GM19328 (cell line): ENCODE measurements at regions not wholly inside any gene's neighbourhood (a gene's known extent, or its start where the extent isn't known, plus 50 kb on each side); places are given as distances from the start of the nearest gene placed in this dataset.

Source experiments
- ATAC-seq: cut with Tn5 transposase; IDR thresholded peaks from one replicate; pipeline ENCODE4 v1.9.1; 2021; ENCODE audit warnings: mild to moderate bottlenecking, moderate library complexity; ENCODE audit not compliant: unreplicated experiment

- no peak for ATAC-seq
Measured at GRCh38 chr12:89948271-89949175, 239.9 kb upstream of the ATP2B1 start.

DNA sequence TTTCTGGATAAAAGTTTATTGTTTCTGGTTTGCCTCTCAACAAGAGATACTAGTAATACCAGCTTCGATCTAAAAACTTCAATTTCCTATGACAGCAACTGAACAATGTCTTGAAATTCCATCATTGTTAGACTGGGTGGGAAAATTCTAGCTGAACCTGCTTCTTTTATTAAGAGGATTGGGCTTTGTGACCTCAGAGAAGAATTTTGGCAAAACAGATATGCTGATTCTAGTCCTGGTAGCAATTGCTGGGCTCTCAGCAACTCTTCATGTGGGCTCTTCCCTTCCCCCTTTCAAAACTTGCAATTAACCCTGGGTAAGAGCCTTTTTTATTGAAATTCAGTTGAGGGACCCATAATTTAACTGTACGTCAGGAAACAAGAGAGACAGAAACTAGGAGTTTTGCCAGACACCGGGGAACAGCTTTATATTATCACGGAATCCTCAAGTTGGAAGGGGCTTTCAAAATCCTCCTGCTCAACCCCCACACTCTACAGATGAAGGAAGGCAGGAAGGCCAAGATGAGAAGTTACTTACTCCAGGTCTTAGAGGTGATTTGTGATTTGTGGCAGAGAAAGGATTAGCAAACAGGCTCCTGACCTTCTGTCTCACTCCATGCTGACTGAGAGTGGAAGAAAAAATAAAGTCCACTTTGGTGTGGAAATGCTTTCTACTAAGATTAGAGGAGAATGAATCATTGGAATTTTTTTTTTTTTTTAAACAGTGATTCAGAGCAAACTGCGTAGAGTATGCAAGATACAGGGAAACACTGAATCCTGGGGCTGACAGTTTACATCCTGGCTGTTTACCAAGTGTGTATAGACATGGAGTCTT, 239.0 kb upstream of the ATP2B1 start:
- no peak for ATAC-seq

GRCh38 chr12:89946518-89947135, 238.0 kb upstream of the ATP2B1 start:
- no peak for ATAC-seq

DNA sequence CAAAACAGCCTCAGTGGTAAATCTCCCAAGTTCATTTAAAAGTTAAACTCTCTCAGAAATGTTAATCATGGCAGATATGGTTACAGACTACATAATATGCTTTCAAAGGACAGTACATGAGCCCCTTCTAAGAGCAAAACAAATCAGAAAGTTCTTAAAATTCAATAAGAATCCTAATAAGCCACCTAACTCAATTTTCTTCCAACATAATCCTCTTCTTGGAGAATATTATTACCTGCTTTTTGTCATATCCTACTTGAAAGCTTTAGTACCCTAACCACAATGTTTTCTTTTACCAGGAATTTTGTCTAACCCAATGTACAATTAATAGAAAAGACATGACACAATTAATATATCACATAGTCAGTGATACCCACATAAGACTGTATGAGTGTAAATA, 236.5 kb upstream of the ATP2B1 start:
- no peak for ATAC-seq

DNA sequence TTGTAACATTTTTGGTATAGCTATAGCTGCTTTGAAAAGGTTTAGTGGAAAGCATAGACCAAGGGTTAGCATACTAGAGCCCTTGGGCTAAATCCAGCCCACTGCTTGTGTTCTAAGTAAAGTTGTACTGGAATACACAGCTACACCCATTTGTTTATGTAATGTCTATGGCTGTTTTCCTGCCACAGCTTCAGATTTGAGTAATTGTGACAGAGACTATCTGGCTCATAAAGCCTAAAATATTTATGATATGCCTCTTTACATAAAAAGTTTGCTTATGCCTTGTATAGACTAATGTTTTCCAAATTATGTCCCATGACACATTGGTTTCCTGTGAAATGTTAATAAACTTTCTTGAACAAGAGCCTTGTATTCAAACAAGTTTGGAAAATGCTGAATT, 234.8 kb upstream of the ATP2B1 start:
- no peak for ATAC-seq

DNA sequence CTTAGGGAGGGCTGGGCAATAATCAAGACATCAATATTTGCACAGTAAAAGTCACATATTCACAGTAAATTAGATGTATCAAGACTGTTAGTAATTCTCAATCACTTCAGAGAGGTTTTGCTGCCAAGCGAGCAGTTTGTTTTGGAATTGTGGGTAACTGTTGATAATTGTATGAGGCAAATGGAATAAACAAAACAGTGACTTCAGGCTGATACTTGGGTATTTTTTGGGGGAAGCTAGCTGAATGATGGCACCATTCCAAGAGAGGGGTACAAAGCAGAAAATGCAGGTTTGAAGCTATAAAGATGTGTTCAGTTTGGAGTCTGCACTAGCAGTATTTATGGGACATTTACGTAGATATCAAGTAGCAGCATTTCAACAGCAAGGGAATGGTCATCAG, 232.8 kb upstream of the ATP2B1 start:
- no peak for ATAC-seq

GRCh38 chr12:89939522-89940215, 231.0 kb upstream of the ATP2B1 start:
- no peak for ATAC-seq

- ATAC-seq, result no peak
Measured at GRCh38 chr12:89936631-89937030, 228.0 kb upstream of the ATP2B1 start.

DNA sequence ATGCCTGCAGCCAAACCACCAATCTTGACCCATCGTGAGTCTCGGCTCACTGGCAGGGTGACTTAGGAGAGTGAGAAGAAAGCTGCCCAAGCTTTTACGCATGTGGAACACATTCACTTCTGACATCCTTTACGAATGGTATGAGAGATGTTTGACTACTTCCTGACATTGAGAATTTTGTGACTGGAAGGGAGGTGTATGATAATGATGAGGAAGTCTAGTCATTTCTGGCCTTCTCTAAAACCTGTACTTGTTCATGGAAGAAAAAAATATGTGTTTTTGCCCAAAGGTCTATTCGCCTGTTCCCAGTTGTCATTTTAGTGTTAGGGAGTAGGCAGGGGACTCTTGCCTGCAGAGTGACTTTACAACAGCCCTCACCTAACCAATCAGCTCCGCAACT, 227.2 kb upstream of the ATP2B1 start:
- peak; percentile 76 for ATAC-seq

DNA sequence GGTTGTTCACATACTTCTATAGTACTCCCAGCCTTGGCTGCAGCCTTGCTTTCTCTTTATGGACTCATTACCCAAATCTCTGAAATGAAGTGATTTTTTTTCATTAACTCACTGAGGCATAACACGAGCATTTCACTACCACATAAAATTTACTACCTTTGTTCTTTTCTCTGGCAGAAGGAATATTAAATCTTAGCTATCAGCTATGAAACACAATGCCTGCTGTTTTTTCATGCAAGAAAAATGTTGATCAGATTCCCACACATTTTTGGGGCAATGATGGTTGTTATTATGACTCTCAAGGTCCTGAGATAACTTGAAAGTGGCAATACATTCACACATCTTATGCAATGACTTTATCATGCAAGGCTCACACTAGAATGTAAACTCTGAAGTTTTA, 225.3 kb upstream of the ATP2B1 start:
- no peak for ATAC-seq

- ATAC-seq, result no peak
Measured at GRCh38 chr12:89932954-89933353, 224.3 kb upstream of the ATP2B1 start.

DNA sequence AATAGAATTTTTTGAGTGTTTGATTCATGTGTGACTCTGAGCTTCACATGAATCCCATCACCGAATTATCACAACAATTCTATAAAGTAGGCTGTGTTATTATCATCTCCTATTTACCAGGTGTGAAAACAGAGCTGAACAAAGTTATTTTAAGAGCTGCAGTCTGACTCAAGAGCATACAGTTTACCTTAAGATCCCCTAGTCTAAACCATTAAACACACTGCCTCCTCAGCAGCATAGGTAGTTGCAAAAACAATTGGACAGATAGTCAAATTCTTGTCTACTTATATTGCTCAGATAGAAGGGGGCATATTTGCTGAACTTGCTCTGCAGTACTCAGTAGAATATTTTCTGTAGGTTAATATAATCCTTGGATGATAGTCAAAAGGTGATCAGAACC, 219.8 kb upstream of the ATP2B1 start:
- ATAC-seq, result no peak

GRCh38 chr12:89927226-89927698, 218.6 kb upstream of the ATP2B1 start:
- ATAC-seq, result peak; percentile 98

GRCh38 chr12:89924191-89924590, 215.6 kb upstream of the ATP2B1 start:
- ATAC-seq, result no peak

GRCh38 chr12:89923091-89923490, 214.5 kb upstream of the ATP2B1 start:
- ATAC-seq, result no peak

GRCh38 chr12:89920866-89921265, 212.2 kb upstream of the ATP2B1 start:
- no peak for ATAC-seq

- ATAC-seq, result no peak
Measured at GRCh38 chr12:89919241-89919906, 210.7 kb upstream of the ATP2B1 start.

- no peak for ATAC-seq
Measured at GRCh38 chr12:89918172-89918846, 209.7 kb upstream of the ATP2B1 start.

DNA sequence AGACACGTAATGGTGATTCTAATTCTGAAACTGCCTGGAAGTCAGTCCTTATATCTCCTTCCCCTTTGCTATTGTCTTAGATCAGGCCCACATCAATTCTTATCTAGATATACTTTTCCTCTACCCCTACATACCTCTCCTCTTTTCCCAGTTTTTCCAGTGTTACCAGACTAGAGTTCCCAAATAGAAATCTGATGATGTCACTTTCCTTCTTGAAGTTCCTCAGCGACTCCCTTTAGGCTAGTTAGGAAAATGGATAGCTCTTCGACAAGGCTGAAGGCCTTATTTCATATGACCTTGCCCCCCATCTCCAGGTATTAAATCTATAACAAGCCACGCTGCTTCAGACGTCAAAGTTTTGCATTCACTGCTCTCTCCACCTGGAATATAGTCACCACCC, 201.1 kb upstream of the ATP2B1 start:
- ATAC-seq, result no peak

DNA sequence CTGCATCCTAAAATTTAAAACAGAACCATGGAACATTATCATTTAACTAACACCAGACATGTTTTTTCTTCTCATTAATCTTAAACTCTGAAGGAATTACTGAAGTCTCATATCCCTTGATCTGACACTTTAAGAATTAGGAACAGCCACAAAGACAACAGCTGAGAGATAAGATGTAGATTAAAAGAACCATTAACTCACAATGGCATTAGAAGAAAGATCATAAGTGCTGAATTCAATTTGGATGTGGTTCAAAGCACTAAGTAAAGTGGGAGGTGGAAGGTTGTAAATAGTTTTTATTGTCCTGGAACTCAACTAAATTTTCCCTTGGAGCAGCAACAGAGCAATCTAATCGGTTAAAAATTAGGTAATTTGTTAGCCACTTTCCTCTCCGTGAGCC, 199.0 kb upstream of the ATP2B1 start:
- no peak for ATAC-seq
